CD4-positive, alpha-beta T cell treated with Interleukin-4 for 1 hour (primary cell): ENCODE measurements at regions not wholly inside any gene's neighbourhood (a gene's known extent, or its start where the extent isn't known, plus 50 kb on each side); places are given as distances from the start of the nearest gene placed in this dataset.

Source experiments
- DNase-seq, 2 donors: peaks; one replicate each; pipeline ENCODE4 v3.0.0-alpha.2; 2020 to 2022

- DNase-seq, result no peak
Observed at GRCh38 chrX:14476205-14476604, 53.1 kb upstream of the GLRA2 start.

DNA sequence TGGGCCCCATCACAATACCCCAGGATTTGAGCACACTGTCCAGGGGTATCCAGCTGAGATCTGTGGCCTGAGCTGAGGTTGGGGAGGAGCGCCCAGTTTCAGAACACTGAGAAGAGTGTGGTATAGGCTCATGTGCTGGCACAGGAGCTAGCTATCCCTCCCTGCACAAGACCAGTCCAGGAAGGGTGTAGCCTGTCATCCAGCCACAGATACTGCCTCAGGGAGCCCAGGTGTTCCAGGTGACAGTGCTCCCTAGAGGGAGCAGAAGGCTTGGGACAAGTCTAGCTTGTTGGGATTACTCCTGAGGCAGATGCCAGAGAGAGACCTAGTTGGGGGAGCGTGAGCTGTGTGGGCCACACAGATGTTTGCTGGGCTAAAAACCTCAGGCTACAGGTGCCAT lies 79.6 kb upstream of the GLRA2 start:
- no peak for DNase-seq

DNA sequence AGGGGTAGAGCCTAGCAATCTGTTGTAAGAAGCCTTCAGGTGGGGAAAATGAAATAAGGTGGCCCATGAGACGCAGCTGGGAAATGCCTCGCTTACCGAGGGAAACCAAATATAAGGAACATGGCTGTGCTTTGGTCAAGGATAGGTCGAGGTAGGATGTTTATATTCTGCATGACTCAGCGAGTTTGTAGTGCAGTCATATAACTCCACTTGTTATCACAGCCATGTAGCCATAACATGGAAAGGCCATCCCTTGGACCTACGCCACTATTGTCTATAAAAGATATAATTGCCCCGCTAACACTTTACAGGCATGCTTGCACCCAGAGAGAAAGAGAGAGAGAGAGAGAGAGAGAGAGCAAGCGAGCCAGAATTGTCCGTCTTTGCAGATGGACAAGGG lies 80.9 kb upstream of the GLRA2 start:
- DNase-seq, result no peak

DNA sequence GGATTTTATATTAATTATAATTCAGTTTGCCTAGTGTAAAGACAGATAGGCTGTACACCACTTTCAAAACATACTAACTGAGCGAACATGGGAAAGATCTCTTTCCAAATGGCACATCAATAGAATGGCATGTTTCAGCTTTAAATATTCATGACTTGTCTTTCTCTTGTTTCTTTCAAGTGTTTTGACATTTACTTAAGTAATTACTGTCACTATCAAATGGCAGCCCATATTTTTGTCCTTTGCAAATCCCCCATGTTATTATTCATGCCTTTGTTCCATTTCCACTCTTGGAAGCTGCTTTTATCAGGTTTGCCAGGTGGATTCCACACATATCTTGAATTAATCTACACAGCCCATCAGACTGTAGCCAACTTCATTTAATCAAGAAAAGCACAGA lies 89.2 kb upstream of the GLRA2 start:
- DNase-seq, result no peak

DNA sequence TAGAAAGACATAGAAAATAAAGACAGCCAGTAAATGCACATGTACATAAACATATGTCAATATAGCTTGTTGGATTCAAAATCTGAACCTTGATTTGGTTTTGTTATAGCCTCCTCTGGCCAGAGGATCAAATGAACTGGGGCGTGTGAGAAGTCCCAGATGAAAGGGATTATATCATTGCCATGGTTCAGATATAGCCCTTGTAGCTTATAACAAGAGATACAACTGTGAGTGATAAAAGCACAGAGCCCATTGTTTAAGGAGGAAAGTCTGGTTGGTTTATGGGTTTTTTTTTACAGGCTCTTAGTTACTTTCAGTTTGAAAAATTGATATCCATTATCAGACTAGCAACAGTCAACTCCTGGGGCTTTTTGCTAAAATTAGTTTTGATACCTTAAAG lies 101.7 kb upstream of the GLRA2 start:
- no peak for DNase-seq

DNA sequence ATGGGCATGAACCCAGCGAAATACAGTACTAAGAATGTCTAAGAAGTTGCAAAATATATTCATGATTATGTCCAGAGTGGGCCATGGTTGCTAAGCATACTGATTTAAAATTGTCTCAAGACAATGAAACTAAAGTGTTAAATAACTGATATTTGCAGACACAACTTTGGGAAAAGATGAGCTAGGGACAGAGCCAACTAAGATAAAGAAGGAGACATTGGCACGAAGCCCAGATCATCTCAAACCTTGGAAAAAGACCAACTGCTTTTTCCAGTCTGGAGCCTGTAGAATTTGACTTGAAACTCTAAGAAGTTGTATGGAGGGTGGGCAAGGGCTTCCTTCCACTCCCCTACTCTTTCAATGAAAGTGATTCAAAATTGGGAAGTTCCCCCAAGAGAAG lies 108.5 kb upstream of the GLRA2 start:
- no peak for DNase-seq

GRCh38 chrX:14412686-14413085 lies 116.7 kb upstream of the GLRA2 start:
- no peak for DNase-seq

DNA sequence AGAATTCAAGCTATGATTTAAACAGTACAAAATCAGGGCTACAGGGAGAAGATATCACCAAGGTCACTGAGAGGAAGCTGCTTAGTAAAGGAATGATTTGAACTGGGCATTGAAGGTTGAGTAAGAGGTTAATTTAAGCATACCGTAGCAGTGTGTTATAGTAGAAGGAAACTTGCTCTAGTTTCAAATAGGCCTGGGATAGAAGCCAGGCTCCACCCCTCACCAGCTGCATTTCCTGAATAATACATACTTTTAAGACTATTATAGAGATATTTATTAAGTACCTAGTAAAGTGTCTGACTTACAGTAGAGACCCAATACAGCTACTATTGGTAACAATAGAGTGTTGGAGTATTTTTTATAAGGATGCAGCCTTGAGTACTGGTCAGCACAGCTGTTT lies 118.0 kb upstream of the GLRA2 start:
- DNase-seq, result no peak

DNA sequence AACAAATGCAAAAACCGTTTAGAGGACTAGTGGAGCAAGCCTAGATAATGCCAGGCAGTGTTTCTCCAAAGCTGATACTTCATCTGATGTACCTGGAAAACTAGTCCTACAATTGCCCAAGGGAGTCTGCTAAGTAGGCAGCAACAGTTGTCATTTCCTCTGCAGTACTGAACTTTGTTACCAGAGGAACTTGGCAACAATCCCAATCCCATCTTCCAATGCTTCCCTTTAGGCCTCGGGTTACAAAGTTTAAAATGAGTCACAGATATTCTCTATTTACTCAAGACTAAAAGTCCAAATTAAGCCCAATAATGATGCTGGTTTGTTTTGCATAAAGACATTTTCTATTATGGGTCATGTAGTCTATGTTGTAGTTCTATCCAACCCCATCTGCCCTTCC lies 120.0 kb upstream of the GLRA2 start:
- no peak for DNase-seq

GRCh38 chrX:14406225-14406624 lies 123.1 kb upstream of the GLRA2 start:
- no peak for DNase-seq

DNA sequence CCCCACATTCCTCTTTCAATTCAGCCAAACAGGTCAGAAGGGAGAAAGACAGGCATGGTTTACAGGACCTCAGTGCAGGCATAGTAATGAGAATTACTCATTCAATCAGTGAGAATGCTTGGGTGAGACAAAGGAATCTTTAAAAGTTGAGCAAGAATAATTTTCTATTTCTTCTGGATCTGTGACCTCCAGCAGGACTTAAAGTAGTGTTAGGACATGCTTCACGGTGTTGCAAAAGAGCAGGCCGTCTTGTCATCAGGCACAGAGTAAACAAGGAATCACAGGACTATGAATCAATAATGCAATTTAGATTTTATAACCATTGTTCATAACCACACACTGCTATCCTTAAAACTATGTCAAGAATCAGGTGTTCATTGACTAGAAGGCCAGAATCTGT lies 130.6 kb upstream of the GLRA2 start:
- no peak for DNase-seq

DNA sequence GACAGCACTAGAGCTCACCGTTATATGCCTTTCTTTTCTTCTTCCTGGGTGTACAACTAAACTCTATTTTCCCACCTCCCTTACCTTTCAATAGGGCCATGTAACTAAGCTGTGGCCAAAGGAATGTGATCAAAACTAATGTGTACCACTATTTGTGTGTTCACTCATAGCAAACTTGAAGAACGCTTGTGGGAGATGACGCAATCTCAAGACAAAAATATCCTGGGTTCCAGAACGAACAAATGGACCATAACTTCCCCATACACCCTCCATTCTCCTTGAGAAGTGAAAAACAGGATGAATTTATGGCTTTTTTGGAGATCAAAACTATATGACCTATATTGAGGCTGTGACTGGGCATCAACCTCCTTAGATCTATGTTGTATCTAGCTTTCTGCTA lies 139.7 kb upstream of the GLRA2 start:
- DNase-seq, result no peak

DNA sequence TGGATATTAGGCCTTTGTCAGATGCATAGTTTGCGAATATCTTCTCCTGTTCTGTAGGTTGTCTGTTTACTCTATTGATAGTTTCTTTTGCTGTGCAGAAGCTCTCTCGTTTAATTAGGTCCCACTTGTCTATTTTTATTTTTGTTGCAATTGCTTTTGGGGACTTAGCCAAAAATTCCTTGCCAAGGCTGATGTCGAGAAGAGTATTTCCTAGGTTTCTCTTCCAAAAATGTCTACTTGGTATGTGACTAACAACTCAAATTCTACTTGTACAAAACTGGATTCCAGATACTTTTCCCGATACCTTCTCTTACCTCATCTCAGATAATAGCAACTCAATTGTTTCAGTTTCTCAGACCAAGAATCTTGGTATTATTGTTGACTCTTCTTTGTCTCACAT lies 142.4 kb upstream of the GLRA2 start:
- no peak for DNase-seq

- no peak for DNase-seq
Observed at GRCh38 chrX:14380044-14380443, 149.3 kb upstream of the GLRA2 start.

DNA sequence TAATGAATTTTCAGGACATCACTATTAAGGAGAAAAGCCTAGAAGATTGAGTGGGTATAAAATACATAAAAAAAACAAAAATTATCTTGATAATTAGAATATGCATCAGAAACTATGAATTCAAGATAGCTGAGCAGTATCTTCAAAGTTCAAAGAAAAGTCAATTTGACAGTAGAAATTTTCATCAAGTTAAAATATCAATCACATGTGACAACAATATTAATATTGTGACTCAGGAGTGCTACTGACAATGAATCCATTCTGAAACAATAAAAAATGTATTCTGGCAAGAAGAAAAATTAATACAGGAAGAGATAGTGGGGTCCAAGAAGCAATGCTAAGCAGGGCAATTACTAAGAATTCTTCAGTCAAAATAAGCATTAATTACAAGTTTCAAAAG lies 151.9 kb upstream of the GLRA2 start:
- DNase-seq, result no peak

- no peak for DNase-seq
Observed at GRCh38 chrX:14363728-14364127, 165.6 kb upstream of the GLRA2 start.

DNA sequence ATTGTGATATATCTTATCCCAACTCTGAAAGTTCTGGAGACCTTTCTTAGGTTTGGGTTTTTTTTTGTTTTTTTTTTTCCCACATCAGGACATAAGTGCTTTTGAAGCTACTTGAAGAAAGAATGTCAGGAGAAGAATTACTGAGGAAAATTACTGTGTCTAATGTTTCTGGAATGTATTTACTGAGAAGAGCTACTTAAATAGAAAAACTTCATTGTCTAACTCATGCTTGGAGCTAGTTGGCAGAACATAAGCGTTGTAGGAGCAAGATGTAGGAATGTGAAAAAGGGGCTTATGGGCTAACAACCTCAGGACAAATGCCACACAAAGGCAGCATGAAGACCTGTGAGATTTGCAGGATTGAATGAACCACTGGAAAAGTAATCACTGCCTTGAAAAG lies 166.6 kb upstream of the GLRA2 start:
- DNase-seq, result no peak

GRCh38 chrX:14361435-14361834 lies 167.9 kb upstream of the GLRA2 start:
- no peak for DNase-seq

GRCh38 chrX:14359727-14360126 lies 169.6 kb upstream of the GLRA2 start:
- no peak for DNase-seq

- no peak for DNase-seq
Observed at GRCh38 chrX:14359316-14359715, 170.0 kb upstream of the GLRA2 start.

DNA sequence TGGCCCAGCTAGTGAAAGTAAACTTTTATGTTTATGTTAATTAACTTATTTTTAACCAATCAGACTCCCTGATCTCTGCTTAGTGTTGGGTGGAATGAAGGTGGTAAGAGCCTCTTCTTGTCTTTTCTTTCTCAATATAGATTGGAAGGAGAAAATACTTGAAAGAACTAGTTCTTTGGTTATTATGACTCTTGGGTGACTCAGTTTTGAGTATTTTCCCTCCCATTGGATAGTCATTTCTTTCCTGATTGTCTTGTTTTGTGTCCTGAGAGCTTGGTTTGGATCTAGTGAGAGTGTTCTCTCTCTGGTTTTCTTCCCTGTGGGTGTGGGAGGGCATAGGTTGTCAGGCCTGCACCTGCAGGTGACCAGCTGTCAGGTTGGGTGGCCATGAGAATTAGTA lies 172.0 kb upstream of the GLRA2 start:
- DNase-seq, result no peak

- no peak for DNase-seq
Observed at GRCh38 chrX:14356401-14356800, 172.9 kb upstream of the GLRA2 start.

DNA sequence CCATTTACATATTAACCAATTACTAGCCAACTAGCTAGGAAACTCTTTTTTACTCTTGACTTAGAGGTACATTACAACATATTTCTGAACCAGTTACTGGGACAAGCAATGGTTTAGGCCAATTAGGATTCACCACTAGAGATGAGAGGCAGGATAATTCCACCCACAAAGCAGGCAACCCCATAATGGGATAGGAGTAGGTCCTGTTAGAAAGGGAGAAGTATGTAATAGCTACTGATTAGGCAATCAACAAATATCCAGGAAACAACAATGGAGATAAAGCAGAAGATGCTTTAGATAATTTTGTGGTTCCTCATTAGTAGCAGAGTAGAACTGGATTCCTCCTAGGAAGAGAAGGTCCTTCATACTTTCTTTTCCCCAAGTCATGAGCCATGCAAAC lies 173.8 kb upstream of the GLRA2 start:
- DNase-seq, result no peak

GRCh38 chrX:14354521-14354920 lies 174.8 kb upstream of the GLRA2 start:
- no peak for DNase-seq

GRCh38 chrX:14352511-14352910 lies 176.8 kb upstream of the GLRA2 start:
- DNase-seq, result no peak

DNA sequence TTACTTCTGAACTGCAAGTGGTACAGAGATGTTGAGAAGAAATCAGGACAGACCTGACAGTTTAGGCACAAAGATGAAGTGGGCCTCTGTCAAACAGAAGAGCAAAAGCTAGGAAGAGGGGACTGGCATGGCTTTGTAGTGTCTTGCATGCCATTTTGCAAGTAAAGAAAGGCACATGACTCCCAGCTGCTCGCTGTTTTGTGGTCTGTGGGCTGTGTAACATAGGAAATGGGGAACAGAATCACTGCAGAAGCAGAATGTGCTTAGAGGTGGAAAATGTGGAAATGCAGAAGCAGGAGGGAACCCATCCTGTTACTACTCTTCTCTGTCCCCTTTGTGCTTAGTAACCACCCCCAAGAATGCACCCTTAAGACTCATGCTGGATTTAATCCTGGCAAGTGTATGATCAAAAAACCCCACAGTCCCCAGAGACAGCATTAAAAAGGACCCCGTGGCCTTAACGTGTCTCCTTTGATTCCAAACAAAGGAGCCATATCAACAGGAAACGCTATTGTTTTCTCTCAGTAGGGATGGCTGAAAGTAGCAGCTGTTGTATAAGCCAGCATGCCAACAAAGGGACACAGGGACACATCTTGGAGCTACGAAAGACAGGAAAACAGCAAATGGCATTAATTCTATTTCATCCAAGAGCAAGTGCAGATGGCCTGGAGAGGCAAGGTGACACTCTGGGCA lies 177.6 kb upstream of the GLRA2 start:
- no peak for DNase-seq
